ENCODE measurements at regions not wholly inside any gene's neighbourhood (a gene's known extent, or its start where the extent isn't known, plus 50 kb on each side); places are given as distances from the start of the nearest gene placed in this dataset.

DNA sequence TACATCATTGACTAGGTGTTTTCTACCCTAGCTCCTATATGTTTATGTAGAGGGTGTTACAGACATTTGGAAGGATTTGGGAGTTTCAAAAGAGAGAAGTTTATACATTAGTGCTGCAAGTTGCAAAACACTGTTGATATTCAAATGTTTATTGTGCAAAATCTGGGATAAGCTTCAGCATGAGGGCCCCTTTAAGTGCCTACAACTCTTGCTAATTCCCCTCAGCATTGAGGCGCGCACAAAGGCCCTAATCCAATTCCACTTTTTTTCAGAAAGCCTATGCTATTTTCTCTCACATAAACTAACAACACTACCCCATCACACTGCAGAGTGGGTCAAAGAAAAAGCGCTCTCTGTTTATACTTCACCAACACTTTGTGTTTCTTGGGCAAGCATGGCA lies 208.0 kb downstream of the NR2F2 start:
- DNase-seq: no peak

GRCh38 chr15:96540283-96540682 lies 209.8 kb downstream of the NR2F2 start:
- DNase-seq: no peak

- no peak for DNase-seq
Measured at GRCh38 chr15:96542130-96542770, 211.8 kb downstream of the NR2F2 start.

GRCh38 chr15:96544162-96544756 lies 213.8 kb downstream of the NR2F2 start:
- DNase-seq: no peak

- no peak for DNase-seq
Measured at GRCh38 chr15:96549136-96549535, 218.6 kb downstream of the NR2F2 start.

GRCh38 chr15:96551196-96551595 lies 220.7 kb downstream of the NR2F2 start:
- no peak for DNase-seq

- DNase-seq: no peak
Measured at GRCh38 chr15:96551722-96552121, 221.2 kb downstream of the NR2F2 start.

- no peak for DNase-seq
Measured at GRCh38 chr15:96553006-96553405, 222.5 kb downstream of the NR2F2 start.

DNA sequence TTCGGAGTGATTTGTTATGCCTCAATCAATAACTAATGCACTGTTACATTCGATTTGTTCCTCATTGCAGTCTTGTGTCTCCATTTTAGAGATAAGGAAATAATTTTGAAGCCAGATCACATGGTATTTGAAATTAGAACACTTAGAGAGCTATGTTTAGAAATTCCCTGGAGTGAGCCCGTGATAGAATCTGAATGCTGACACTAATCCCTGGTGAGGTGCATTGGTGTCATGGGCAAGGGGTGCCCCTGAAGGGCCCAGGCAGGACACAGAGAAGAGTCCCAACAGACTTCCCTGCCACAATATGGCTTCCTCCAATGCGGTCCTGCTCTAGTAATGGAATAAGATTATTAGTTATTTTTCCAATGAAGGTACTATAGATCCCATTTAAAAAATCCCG lies 223.0 kb downstream of the NR2F2 start:
- no peak for DNase-seq

DNA sequence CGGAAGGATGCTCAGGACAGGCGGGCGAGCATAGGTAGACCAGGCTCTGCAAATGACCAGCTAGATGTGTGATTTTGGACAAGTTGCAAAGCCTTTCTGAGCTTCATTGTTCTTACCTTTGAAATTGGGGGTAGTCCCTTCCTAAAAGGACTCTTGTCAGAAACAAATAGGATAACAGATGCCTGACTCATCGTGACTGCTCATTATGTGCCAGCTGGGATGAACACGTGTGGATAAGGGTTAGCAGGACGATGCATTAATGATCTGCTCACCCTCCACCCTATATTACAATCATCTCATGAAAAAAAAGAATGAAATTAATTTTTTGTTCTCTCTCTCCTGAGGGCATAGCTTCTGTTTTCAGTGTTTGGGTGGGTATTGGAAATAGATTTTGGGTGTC lies 223.4 kb downstream of the NR2F2 start:
- DNase-seq: no peak

GRCh38 chr15:96554541-96554940 lies 224.0 kb downstream of the NR2F2 start:
- no peak for DNase-seq

DNA sequence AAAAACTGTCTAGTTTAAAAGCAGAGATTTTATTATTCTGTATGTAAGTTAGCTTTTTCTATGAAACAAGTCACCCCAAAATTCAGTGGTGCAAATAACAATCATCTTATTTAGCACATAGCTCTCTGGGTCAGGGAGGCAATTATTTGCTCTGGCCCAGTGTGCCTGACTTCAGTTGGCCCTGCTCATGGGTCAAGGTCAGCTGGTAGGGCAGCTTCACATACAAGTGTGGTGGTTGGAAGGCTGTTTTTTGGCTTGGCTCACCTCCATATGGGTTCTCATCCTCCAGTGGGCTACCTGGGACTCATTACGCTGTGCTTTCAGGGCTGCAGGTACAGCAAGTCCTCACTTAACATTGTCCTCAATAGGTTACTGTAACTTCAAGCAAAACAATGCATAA lies 228.6 kb downstream of the NR2F2 start:
- DNase-seq: no peak

GRCh38 chr15:96559631-96560030 lies 229.1 kb downstream of the NR2F2 start:
- DNase-seq: no peak

- no peak for DNase-seq
Measured at GRCh38 chr15:96560246-96560895, 229.9 kb downstream of the NR2F2 start.

DNA sequence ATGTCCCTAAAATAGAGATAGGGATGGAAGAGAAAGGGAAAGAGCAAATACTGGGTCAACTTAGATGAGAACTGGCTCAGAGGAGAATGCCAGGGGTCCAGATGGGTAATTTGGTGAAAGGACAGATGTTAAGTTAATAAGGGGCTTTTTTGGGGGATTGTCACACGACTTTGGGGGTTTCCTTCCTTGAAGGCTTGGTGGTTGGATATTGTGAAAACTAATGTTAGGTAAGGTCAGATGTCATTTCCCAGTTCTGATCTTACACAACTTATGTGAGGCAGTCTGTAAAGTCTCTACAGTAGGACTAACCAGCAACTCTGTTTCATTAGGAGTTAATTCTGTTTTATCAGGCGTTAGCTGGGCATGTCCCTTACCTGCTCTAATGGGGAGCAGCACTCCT lies 231.1 kb downstream of the NR2F2 start:
- no peak for DNase-seq

GRCh38 chr15:96564546-96564945 lies 234.0 kb downstream of the NR2F2 start:
- no peak for DNase-seq

DNA sequence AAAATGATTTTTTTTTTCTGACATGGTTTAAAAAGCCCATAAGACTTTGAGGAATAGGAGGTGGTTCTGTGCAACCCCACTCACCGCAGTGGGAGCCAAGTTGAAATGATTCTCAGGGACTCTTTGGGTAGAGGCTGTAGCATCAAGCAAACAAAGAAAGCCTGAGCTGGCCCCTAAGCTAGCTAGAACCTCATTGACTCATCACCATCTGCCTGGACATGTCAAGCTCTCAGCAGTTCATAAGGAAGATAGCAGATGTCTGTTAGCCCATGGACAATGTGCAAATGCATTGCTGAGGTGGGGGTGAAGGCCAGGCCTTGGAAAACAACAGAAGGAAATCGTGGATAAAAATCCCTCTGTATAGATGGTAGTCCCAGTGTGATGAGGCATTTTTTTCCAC lies 234.8 kb downstream of the NR2F2 start:
- no peak for DNase-seq

DNA sequence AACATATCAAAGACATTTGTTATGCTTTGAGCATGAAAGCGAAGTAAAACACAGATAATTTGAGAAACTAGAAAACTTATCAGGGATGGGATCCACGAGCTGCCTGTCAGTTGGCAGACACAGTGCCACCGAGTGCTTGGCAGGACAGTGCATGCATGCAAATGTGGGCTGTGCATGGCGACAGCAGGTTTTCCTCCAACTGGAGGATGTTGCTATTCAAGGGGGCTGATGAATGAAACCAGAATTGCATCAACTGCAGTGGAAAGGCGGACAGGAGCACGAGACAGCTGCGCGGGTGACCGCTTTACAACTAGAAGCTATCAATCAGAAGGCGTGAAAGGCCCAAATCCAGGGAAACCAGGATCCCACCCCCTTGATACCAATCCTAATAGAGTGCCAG lies 244.3 kb downstream of the NR2F2 start:
- no peak for DNase-seq

GRCh38 chr15:96576596-96576995 lies 246.1 kb downstream of the NR2F2 start:
- DNase-seq: no peak

GRCh38 chr15:96578393-96578792 lies 247.9 kb downstream of the NR2F2 start:
- DNase-seq: no peak

- no peak for DNase-seq
Measured at GRCh38 chr15:96581371-96581770, 250.9 kb downstream of the NR2F2 start.

- DNase-seq: no peak
Measured at GRCh38 chr15:96582473-96582872, 252.0 kb downstream of the NR2F2 start.

DNA sequence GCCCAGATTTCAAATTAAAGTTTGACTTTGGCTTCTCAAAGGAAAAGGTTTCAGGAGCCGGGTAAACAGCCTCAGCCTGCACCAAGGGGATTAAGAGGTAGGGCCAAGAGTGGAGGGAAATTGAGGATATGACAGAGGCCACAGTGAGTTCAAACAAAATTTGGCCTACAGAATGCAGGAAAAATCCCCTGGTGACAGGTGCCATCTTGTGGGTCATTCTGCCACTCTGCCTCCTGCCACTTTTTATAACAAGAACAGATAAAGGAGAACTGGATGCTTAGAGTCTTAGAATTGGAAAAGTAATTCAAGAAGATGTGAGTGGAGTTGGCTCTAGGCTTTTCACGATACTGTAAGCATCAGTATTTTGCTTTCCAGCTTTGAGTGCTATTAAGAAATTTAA lies 253.2 kb downstream of the NR2F2 start:
- DNase-seq: no peak

- no peak for DNase-seq
Measured at GRCh38 chr15:96585484-96586386, 255.2 kb downstream of the NR2F2 start.
